GM19397 (cell line): ENCODE measurements at regions not wholly inside any gene's neighbourhood (a gene's known extent, or its start where the extent isn't known, plus 50 kb on each side); places are given as distances from the start of the nearest gene placed in this dataset.
"Not testable (repeated sequence)": the region's sequence is repeated elsewhere in the genome, so short reads cannot be mapped to it uniquely, and the experiment has no call there.

Experiments
- ATAC-seq: cut with Tn5 transposase; IDR thresholded peaks from one replicate; pipeline ENCODE4 v1.9.1; 2021; ENCODE audit warnings: mild to moderate bottlenecking, moderate library complexity; ENCODE audit not compliant: unreplicated experiment

GRCh38 chr3:6447166-6447801, 413.6 kb upstream of the GRM7 start:
- ATAC-seq, result no peak

GRCh38 chr3:6448011-6448410, 412.9 kb upstream of the GRM7 start:
- no peak for ATAC-seq

- ATAC-seq, result no peak
These were observed 411.8 kb upstream of the GRM7 start for GRCh38 chr3:6449099-6449498.

- no peak for ATAC-seq
These were observed 407.9 kb upstream of the GRM7 start for GRCh38 chr3:6452974-6453373.

GRCh38 chr3:6455031-6455430, 405.9 kb upstream of the GRM7 start:
- no peak for ATAC-seq

GRCh38 chr3:6467186-6467585, 393.7 kb upstream of the GRM7 start:
- ATAC-seq, result no peak

GRCh38 chr3:6468589-6468988, 392.3 kb upstream of the GRM7 start:
- ATAC-seq, result no peak

GRCh38 chr3:6471744-6472143, 389.2 kb upstream of the GRM7 start:
- ATAC-seq, result no peak

GRCh38 chr3:6490487-6491327, 370.2 kb upstream of the GRM7 start:
- not testable (repeated sequence) for ATAC-seq

- ATAC-seq, result no peak
These were observed 369.1 kb upstream of the GRM7 start for GRCh38 chr3:6491768-6492167.

GRCh38 chr3:6492306-6492705, 368.6 kb upstream of the GRM7 start:
- no peak for ATAC-seq

- not testable (repeated sequence) for ATAC-seq
These were observed 362.0 kb upstream of the GRM7 start for GRCh38 chr3:6498944-6499343.

GRCh38 chr3:6504347-6504746, 356.6 kb upstream of the GRM7 start:
- ATAC-seq, result no peak

GRCh38 chr3:6504834-6505233, 356.1 kb upstream of the GRM7 start:
- no peak for ATAC-seq

GRCh38 chr3:6508410-6508759, 352.5 kb upstream of the GRM7 start:
- no peak for ATAC-seq

GRCh38 chr3:6509576-6509975, 351.3 kb upstream of the GRM7 start:
- no peak for ATAC-seq

- no peak for ATAC-seq
These were observed 350.2 kb upstream of the GRM7 start for GRCh38 chr3:6510713-6511112.

GRCh38 chr3:6512172-6512800, 348.6 kb upstream of the GRM7 start:
- no peak for ATAC-seq

GRCh38 chr3:6516143-6516542, 344.8 kb upstream of the GRM7 start:
- ATAC-seq, result no peak

GRCh38 chr3:6516694-6517093, 344.2 kb upstream of the GRM7 start:
- no peak for ATAC-seq

GRCh38 chr3:6518709-6519345, 342.1 kb upstream of the GRM7 start:
- ATAC-seq, result no peak
